H9 (cell line): ENCODE measurements at regions not wholly inside any gene's neighbourhood (a gene's known extent, or its start where the extent isn't known, plus 50 kb on each side); places are given as distances from the start of the nearest gene placed in this dataset.
A peak's percentile ranks its signal among the peaks of the same experiment; 100 is the strongest.

Source experiments
- DNase-seq: peaks from one replicate; pipeline ENCODE4 v3.0.0-alpha.2; 2017
- H2AFZ ChIP-seq: one replicate; pipeline ENCODE4 v1.6.1; 2013; ENCODE audit warnings: mild to moderate bottlenecking, low read length, control low read depth, moderate library complexity
- H2AK5ac ChIP-seq: 2 replicates; pipeline ENCODE4 v1.6.1; 2013; ENCODE audit warnings: low read length, control low read depth, mixed read lengths; ENCODE audit not compliant: insufficient read length
- H2BK120ac ChIP-seq: one replicate; pipeline ENCODE4 v1.6.1; 2013; ENCODE audit warnings: low read depth, mild to moderate bottlenecking, low read length, control low read depth, inconsistent platforms; ENCODE audit not compliant: poor library complexity, severe bottlenecking
- H2BK12ac ChIP-seq: 2 replicates; pipeline ENCODE4 v1.6.1; 2013; ENCODE audit warnings: low read length, control low read depth, mixed read lengths, low read depth; ENCODE audit not compliant: insufficient read length
- H2BK15ac ChIP-seq: 2 replicates; pipeline ENCODE4 v1.6.1; 2013; ENCODE audit warnings: low read depth, low read length, control low read depth
- H2BK20ac ChIP-seq: one replicate; pipeline ENCODE4 v1.6.1; 2013; ENCODE audit warnings: low read depth, mild to moderate bottlenecking, low read length, control low read depth, inconsistent platforms; ENCODE audit not compliant: poor library complexity, severe bottlenecking
- H2BK5ac ChIP-seq: 2 replicates; pipeline ENCODE4 v1.6.1; 2013; ENCODE audit warnings: low read length, control low read depth, mixed read lengths; ENCODE audit not compliant: insufficient read length
- H3K14ac ChIP-seq: 2 replicates; pipeline ENCODE4 v1.6.1; 2013; ENCODE audit warnings: low read length, control low read depth; ENCODE audit not compliant: insufficient read depth
- H3K18ac ChIP-seq: 2 replicates; pipeline ENCODE4 v1.6.1; 2013; ENCODE audit warnings: low read depth, mild to moderate bottlenecking, mixed read lengths, low read length, control low read depth; ENCODE audit not compliant: insufficient read length
- H3K23ac ChIP-seq: 2 replicates; pipeline ENCODE4 v1.6.1; 2013; ENCODE audit warnings: low read length, control low read depth, mixed read lengths, low read depth; ENCODE audit not compliant: insufficient read length
- H3K23me2 ChIP-seq: 2 replicates; pipeline ENCODE4 v1.6.1; 2013; ENCODE audit warnings: low read depth, mild to moderate bottlenecking, mixed read lengths, low read length, control low read depth; ENCODE audit not compliant: insufficient read length, poor library complexity, severe bottlenecking
- H3K27ac ChIP-seq: 2 replicates; pipeline ENCODE4 v1.5.1; 2013; ENCODE audit warnings: low read length, control low read depth, mixed read lengths, low read depth; ENCODE audit not compliant: insufficient read length
- H3K27me3 ChIP-seq: 2 replicates; pipeline ENCODE4 v1.6.1; 2013; ENCODE audit warnings: low read length, control low read depth, inconsistent platforms; ENCODE audit not compliant: insufficient read depth
- H3K4ac ChIP-seq: 2 replicates; pipeline ENCODE4 v1.6.1; 2013; ENCODE audit warnings: low read depth, mild to moderate bottlenecking, control low read depth, inconsistent platforms, low read length, moderate library complexity
- H3K4me1 ChIP-seq: 2 replicates; pipeline ENCODE4 v1.6.1; 2013; ENCODE audit warnings: low read length, control low read depth, inconsistent platforms; ENCODE audit not compliant: insufficient read depth
- H3K4me2 ChIP-seq: 2 replicates; pipeline ENCODE4 v1.6.1; 2013; ENCODE audit warnings: low read length, control low read depth, mixed read lengths; ENCODE audit not compliant: insufficient read length, insufficient read depth
- H3K56ac ChIP-seq: 2 replicates; pipeline ENCODE4 v1.6.1; 2013; ENCODE audit warnings: low read depth, mild to moderate bottlenecking, mixed read lengths, low read length, control low read depth; ENCODE audit not compliant: insufficient read length
- H3K79me1 ChIP-seq: 2 replicates; pipeline ENCODE4 v1.6.1; 2013; ENCODE audit warnings: low read depth, mild to moderate bottlenecking, moderate library complexity, low read length, control low read depth, inconsistent platforms; ENCODE audit not compliant: insufficient read depth, poor library complexity, severe bottlenecking
- H3K79me2 ChIP-seq: 2 replicates; pipeline ENCODE4 v1.6.1; 2013; ENCODE audit warnings: low read length, control low read depth, inconsistent platforms; ENCODE audit not compliant: insufficient read depth
- H3K9ac ChIP-seq: 2 replicates; pipeline ENCODE4 v1.6.1; 2013; ENCODE audit warnings: low read length, control low read depth, mixed read lengths; ENCODE audit not compliant: insufficient read length; ENCODE audit errors: extremely low read depth
- H3K9me3 ChIP-seq: one replicate; pipeline ENCODE4 v1.6.1; 2013; ENCODE audit warnings: low read depth, low read length, inconsistent platforms; ENCODE audit not compliant: control insufficient read depth
- H3T11ph ChIP-seq: one replicate; pipeline ENCODE4 v1.6.1; 2013; ENCODE audit warnings: mild to moderate bottlenecking, low read length, control low read depth, inconsistent platforms
- H4K20me1 ChIP-seq: one replicate; pipeline ENCODE4 v1.6.1; 2013; ENCODE audit not compliant: control insufficient read depth, insufficient read length, insufficient read depth
- H4K5ac ChIP-seq: 2 replicates; pipeline ENCODE4 v1.6.1; 2013; ENCODE audit warnings: low read depth, mild to moderate bottlenecking, mixed read lengths, low read length, control low read depth; ENCODE audit not compliant: insufficient read length
- H4K8ac ChIP-seq: replicated peaks from 2 replicates; pipeline ENCODE4 v1.6.1; 2013; ENCODE audit warnings: low read length, control low read depth, mixed read lengths, low read depth; ENCODE audit not compliant: insufficient read length
- H4K91ac ChIP-seq: 2 replicates; pipeline ENCODE4 v1.6.1; 2013; ENCODE audit warnings: low read depth, mild to moderate bottlenecking, moderate library complexity, mixed read lengths, low read length, control low read depth; ENCODE audit not compliant: insufficient read length
- H3K27ac Mint-ChIP-seq, 3 experiments: 2 replicates in 2 of 3; 3 replicates in 1 of 3; pipeline ENCODE4 v1.8.0; 2020 to 2021; ENCODE audit warnings: mixed read lengths in 3 of 3, mild to moderate bottlenecking in 1 of 3, moderate library complexity in 1 of 3
- H3K27me3 Mint-ChIP-seq: 2 replicates; pipeline ENCODE4 v1.8.0; 2021; ENCODE audit warnings: low read depth, mild to moderate bottlenecking, moderate library complexity, mixed read lengths
- H3K36me3 Mint-ChIP-seq, 3 experiments: 2 replicates in 2 of 3; 3 replicates in 1 of 3; pipeline ENCODE4 v1.8.0; 2020 to 2021; ENCODE audit warnings: low read depth in 3 of 3, mixed read lengths in 3 of 3; ENCODE audit not compliant: insufficient read depth in 1 of 3
- H3K4me1 Mint-ChIP-seq, 2 experiments: 2 replicates each; pipeline ENCODE4 v1.8.0; 2020; ENCODE audit warnings: mixed read lengths in 2 of 2
- H3K4me3 Mint-ChIP-seq, 2 experiments: 2 replicates in 1 of 2; 3 replicates in 1 of 2; pipeline ENCODE4 v1.8.0; 2020 to 2021; ENCODE audit warnings: mild to moderate bottlenecking in 2 of 2, mixed read lengths in 2 of 2, moderate library complexity in 1 of 2
- H3K9me3 Mint-ChIP-seq, 2 experiments: 2 replicates in 1 of 2; 3 replicates in 1 of 2; pipeline ENCODE4 v1.8.0; 2020; ENCODE audit warnings: mild to moderate bottlenecking in 2 of 2, mixed read lengths in 2 of 2, moderate library complexity in 1 of 2
- WGBS: extraction: QIAGEN DNeasy Blood & Tissue Kit; methylation state at CpG from one replicate; pipeline ENCODE4 v1.1.7; 2013; ENCODE audit warnings: missing lambda C conversion rate, low lambda C conversion rate, mixed read lengths; ENCODE audit not compliant: insufficient read length; ENCODE audit errors: extremely low coverage; 5-methylcytosine and 5-hydroxymethylcytosine counted together
- TF ChIP-seq, protein P1 (sequence below): fragments of 200-600 bp; sonication (generic); conservative IDR thresholded peaks from 3 replicates; pipeline ENCODE4 v1.8.0; 2021; ENCODE audit warnings: antibody characterized with exemption, mild to moderate bottlenecking

DNA sequence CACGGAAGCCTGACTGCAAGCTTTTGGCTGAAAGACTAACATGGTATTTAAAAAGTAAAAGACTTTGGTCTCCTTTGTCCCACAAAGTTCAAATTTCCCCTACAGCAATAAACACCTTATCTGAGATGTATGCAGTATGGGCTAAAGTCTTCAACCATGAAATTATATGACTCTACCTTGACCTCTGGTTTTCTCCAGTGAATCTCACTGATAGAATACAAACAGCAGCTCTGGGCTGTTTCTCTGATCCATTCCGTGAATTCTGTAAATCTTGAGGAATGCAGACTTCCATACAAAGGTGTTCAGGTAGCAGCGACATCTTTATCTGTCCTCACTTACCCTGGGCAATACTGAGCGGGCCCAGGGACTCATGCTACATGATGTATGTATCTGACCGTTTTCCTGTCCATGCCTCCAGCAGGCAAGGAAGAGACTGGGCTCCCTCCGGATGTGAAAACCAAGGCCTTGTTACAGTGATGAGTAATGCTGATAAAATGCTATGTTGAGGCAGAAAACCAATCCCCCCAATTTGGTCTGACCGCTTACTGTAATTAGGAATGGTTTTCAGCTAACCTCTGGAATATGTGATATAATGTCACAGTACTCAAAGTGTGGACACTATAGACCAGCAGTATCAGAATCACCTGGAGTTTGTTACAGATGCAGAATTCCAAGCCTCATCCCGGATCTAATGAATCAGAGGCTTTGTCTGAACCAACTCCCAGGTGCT is 589.8 kb downstream of the HS3ST4 start:
- H2AFZ ChIP-seq: no peak overlapping the region
- peaks cover 16% of the 10 kb centered on the region in 2 experiments for H3K4me1 Mint-ChIP-seq
- H4K8ac ChIP-seq: no peak overlapping the region
- no peak overlapping the region for H2BK120ac ChIP-seq
- no peak overlapping the region for H4K5ac ChIP-seq
- no peaks in the 10 kb centered on the region for H4K20me1 ChIP-seq
- H3K4me3 Mint-ChIP-seq: no peak overlapping the region
- peak overlapping the region in 1 of 3 experiments; percentile 50; a peak in 3 of 7 replicates for H3K27ac Mint-ChIP-seq
- no peak overlapping the region for H2BK20ac ChIP-seq
- H3K27me3 Mint-ChIP-seq: no peaks in the 10 kb centered on the region
- no peak overlapping the region for H3K4me2 ChIP-seq
- no peaks in the 10 kb centered on the region for H3K9me3 ChIP-seq
- H3K23me2 ChIP-seq: no peaks in the 10 kb centered on the region
- peaks cover 0 to 7% of the 10 kb centered on the region in 2 experiments; a peak in 1 of 5 replicates for H3K9me3 Mint-ChIP-seq
- H3K4ac ChIP-seq: no peak overlapping the region
- H3K27me3 ChIP-seq: no peaks in the 10 kb centered on the region
- TF ChIP-seq, protein P1, sequence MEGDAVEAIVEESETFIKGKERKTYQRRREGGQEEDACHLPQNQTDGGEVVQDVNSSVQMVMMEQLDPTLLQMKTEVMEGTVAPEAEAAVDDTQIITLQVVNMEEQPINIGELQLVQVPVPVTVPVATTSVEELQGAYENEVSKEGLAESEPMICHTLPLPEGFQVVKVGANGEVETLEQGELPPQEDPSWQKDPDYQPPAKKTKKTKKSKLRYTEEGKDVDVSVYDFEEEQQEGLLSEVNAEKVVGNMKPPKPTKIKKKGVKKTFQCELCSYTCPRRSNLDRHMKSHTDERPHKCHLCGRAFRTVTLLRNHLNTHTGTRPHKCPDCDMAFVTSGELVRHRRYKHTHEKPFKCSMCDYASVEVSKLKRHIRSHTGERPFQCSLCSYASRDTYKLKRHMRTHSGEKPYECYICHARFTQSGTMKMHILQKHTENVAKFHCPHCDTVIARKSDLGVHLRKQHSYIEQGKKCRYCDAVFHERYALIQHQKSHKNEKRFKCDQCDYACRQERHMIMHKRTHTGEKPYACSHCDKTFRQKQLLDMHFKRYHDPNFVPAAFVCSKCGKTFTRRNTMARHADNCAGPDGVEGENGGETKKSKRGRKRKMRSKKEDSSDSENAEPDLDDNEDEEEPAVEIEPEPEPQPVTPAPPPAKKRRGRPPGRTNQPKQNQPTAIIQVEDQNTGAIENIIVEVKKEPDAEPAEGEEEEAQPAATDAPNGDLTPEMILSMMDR: no peak
- no peak overlapping the region for H3K14ac ChIP-seq
- no peak overlapping the region for H2BK5ac ChIP-seq
- no peaks in the 10 kb centered on the region for H3K79me1 ChIP-seq
- H3K9ac ChIP-seq: no peak overlapping the region
- H3K18ac ChIP-seq: no peak overlapping the region
- no peak overlapping the region for H3T11ph ChIP-seq
- H3K79me2 ChIP-seq: no peaks in the 10 kb centered on the region
- H3K36me3 Mint-ChIP-seq: peaks cover 0 to 5% (median 0%) of the 10 kb centered on the region in 3 experiments; a peak in 3 of 7 replicates
- no peak overlapping the region for H3K27ac ChIP-seq
- H3K23ac ChIP-seq: no peak overlapping the region
- no peak overlapping the region for H2BK15ac ChIP-seq
- DNase-seq: peak; percentile 35
- peaks cover 3% of the 10 kb centered on the region for H3K4me1 ChIP-seq
- H3K56ac ChIP-seq: no peak overlapping the region
- no peak overlapping the region for H4K91ac ChIP-seq
- no CpG with 5 or more reads among the region's 8 CpGs for WGBS
- no peak overlapping the region for H2AK5ac ChIP-seq
- no peak overlapping the region for H2BK12ac ChIP-seq
